22Rv1 (cell line): ENCODE measurements at regions not wholly inside any gene's neighbourhood (a gene's known extent, or its start where the extent isn't known, plus 50 kb on each side); places are given as distances from the start of the nearest gene placed in this dataset.

Experiments used
- CTCF ChIP-seq: fragments of 450-650 bp; IDR thresholded peaks from 2 replicates; pipeline ENCODE4 v1.5.1; 2017; ENCODE audit warnings: mild to moderate bottlenecking
- ZFX ChIP-seq: fragments of 450-650 bp; IDR thresholded peaks from 2 replicates; pipeline ENCODE4 v1.6.1; 2017; ENCODE audit warnings: antibody characterized with exemption, borderline replicate concordance

DNA sequence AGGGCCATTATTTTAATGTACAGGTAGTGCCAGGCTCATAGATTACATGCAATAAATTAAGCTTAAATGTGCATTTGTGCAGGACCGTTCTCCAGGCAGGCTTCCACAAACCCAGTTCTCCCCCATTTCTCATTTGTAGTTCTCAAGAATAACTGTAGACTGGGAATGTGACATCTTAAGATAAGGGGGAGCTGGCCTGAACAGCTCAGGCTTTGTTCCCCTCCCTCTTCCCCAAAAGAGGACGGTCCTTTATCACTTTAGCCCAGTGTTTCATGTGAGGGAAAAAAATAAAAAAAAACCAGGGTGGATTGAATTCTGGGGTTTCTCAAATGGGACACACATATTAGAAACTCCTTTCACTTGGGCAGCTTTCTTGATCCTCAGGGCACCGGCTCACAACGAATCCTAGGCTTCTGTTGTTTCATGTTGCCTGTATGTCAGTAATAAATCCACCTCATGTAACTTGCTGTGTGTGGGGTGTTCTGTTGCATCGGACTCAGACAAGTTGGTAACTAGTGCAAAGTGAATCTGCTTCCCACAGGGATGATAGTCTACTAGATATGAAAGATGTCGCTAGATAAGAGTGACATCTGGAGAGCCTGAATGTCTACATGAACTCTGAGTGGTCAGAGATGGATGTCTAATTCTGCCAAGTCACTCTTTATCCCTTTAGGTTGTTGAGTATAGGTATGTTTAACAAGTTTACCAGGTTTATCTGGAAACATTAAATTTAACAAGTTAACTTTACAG, 2030.6 kb upstream of the NUDT12 start:
- TF ChIP-seq CTCF = no peak
- no peak for TF ChIP-seq ZFX
